Testis (tissue), 2 donors: ENCODE measurements at regions not wholly inside any gene's neighbourhood (a gene's known extent, or its start where the extent isn't known, plus 50 kb on each side); places are given as distances from the start of the nearest gene placed in this dataset.

Experiments
- DNase-seq: peaks from one replicate; pipeline ENCODE4 v3.0.0-alpha.2; 2019
- H3K27ac ChIP-seq, 2 donors: fragments of 200-600 bp; sonication (generic); one replicate each; pipeline ENCODE4 v1.5.1; 2019
- H3K27me3 ChIP-seq: fragments of 200-600 bp; sonication (generic); one replicate; pipeline ENCODE4 v1.5.1; 2019
- H3K36me3 ChIP-seq: fragments of 200-600 bp; sonication (generic); one replicate; pipeline ENCODE4 v1.5.1; 2017; ENCODE audit warnings: low read depth; ENCODE audit errors: missing control alignments
- H3K4me1 ChIP-seq: fragments of 200-600 bp; sonication (generic); one replicate; pipeline ENCODE4 v1.5.1; 2019
- H3K4me3 ChIP-seq, 2 donors: fragments of 200-600 bp; sonication (generic); one replicate each; pipeline ENCODE4 v1.5.1; 2017 to 2019
- H3K9me3 ChIP-seq: fragments of 200-600 bp; sonication (generic); one replicate; pipeline ENCODE4 v1.5.1; 2017
- CTCF ChIP-seq, 3 experiments: fragments of 450-650 bp in 2 of 3; fragments of 200-600 bp in 1 of 3; sonication (generic) in 1 of 3; IDR thresholded peaks; one replicate each; pipeline ENCODE4 v1.5.1; 2016 to 2019; ENCODE audit warnings: antibody characterized with exemption in 3 of 3, mild to moderate bottlenecking in 2 of 3, moderate library complexity in 1 of 3
- POLR2A ChIP-seq: fragments of 450-650 bp; IDR thresholded peaks from one replicate; pipeline ENCODE4 v1.6.1; 2017; ENCODE audit warnings: antibody characterized with exemption, mild to moderate bottlenecking, moderate library complexity
- WGBS, 2 donors: methylation state at CpG; one replicate each; pipeline ENCODE4 v1.1.5; 2018; 5-methylcytosine and 5-hydroxymethylcytosine counted together
- intact Hi-C: fragments of 100-400 bp; cut with DNase I; formaldehyde crosslinking; loops from one replicate; pipeline ENCODE4 v1.15.1; 2023; ENCODE audit warnings: low total_unique reads

DNA sequence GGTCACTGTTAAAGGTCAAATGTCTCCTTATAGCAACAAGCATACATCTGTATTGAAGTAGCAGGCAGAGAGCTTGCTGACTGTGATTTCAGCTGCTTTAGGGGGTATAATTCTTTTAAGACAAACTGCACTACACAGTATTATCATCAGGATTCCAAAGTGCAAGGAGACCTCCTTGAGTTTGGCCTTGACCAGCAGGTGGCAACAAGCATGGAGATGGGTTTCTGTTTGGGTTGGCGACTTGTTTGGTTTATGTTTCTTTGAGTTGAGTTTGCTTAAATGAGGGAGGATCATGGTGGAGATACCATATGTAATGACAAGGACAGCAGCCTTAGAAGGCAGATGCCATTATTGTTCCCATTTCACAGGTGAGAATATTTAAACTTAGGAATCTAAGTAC is 681.0 kb upstream of the ID2 start:
- intact Hi-C loops, result no loop called here

DNA sequence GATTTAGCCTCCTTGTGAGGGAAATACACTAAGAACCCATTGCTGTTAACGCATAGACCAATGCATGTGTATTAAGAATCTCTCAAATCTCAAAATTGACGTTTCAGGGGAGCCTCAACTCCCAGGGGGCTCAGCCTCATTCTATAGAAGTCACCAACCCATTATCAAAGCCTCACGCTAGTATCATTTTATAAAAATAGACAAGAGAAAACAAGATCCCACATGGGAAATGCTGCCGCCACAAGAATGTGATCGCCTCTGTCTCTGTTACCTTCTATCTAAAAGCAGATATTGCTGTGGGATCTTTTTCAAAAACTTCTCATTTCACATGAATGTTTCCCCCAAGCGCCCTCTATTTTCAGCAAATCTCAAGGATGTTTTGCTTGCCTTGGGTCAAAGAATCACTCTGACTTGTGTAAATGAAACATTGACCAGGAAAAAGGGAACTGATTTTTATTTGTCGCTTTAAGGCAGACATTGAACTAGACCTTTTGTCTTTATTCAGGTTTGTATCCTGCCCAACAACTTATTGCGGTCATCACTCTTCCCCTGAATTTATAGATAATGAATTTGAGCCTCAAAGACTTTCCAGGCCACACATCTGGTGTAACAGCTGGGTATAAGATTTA is 679.0 kb upstream of the ID2 start:
- WGBS, 2 donors, result 58 to 66% methylated on average over 8 of the region's 8 CpGs

More for the DNA sequence above, 681.0 kb upstream of the ID2 start:
- H3K4me3 ChIP-seq, result no peak overlapping the region
- H3K27ac ChIP-seq, result no peak overlapping the region
- DNase-seq, result no peak
- H3K36me3 ChIP-seq, result no peaks in the 10 kb centered on the region
- no peaks in the 10 kb centered on the region for H3K9me3 ChIP-seq
- H3K4me1 ChIP-seq, result peaks cover 14% of the 10 kb centered on the region
- H3K27me3 ChIP-seq, result no peaks in the 10 kb centered on the region
- WGBS, 2 donors, result 94 to 100% methylated on average over 1 of the region's 1 CpG
- TF ChIP-seq CTCF (IDR thresholded peaks at IDR 0.05), result no peak
- no peak for TF ChIP-seq POLR2A

DNA sequence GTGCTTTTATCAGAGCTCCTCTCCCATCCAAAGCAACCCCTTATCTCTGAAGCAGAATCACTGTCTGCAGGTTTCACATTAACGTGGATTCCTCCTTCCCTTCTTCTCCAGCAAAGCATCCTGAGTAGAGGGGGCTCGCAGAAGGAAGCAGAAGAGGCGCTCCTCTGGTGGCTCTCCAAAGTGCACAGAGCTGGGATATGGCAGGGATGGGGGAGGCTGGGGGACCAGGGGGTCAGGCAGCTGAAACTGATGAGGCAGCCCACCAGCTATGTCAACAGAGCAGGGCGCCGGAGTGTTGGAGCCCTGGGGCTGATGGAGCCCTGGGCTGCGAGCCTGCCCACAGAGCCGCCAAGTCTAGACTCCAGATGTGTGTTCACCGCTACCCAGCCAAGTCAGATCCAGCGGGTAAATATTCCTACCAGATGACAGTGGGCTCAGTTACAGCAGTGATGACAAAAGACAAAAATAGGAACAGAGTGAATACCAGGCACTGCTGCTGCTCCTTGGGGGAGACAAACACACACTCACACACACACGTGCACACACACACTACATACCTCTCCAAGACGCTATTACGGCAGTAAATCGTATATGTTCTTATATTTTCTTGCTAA is 678.3 kb upstream of the ID2 start:
- Histone ChIP-seq H3K36me3 (no peaks in the 10 kb centered on the region), H3K4me1 (peaks cover 19% of the 10 kb centered on the region), H3K27me3 (no peaks in the 10 kb centered on the region), H3K9me3 (no peaks in the 10 kb centered on the region), H3K27ac (peak overlapping the region; percentile 6 to 79), H3K4me3 (no peak overlapping the region)
- intact Hi-C loops, result no loop called here
- DNase-seq, result peak; percentile 50
- 52% methylated on average over 9 to 13 of the region's 13 CpGs for WGBS, 2 donors
- TF ChIP-seq CTCF (IDR thresholded peaks at IDR 0.05) (no peak), POLR2A (no peak)

More for the DNA sequence above, 679.0 kb upstream of the ID2 start:
- Histone ChIP-seq H3K27ac (peak overlapping the region; percentile 6 to 79), H3K36me3 (no peaks in the 10 kb centered on the region), H3K9me3 (no peaks in the 10 kb centered on the region), H3K4me3 (no peak overlapping the region), H3K4me1 (peaks cover 19% of the 10 kb centered on the region), H3K27me3 (no peaks in the 10 kb centered on the region)
- TF ChIP-seq POLR2A (no peak), CTCF (IDR thresholded peaks at IDR 0.05) (no peak)
- no peak for DNase-seq
- intact Hi-C loops, result no loop called here

DNA sequence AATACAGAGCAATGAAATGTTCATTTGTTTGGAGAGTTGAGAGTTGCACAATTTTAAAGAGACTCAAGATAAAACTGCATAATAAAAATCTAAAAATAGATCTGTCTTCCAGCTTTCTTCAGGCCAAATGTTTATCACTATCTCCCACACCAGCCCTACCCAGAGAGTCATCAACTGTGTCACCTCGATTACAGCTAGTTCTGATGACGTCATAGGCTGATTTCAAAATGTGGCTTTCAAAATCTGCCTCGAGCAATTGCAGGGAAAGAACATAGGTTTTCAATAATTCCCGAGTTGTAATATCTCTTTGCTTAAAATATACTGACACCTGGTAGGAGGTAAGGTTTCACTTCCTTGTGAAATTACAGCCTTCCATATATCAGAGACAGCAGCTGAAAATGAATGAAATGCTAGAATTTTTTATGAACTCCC is 677.6 kb upstream of the ID2 start:
- H3K4me1 ChIP-seq, result peaks cover 19% of the 10 kb centered on the region
- DNase-seq, result peak; percentile 50
- no peak overlapping the region for H3K4me3 ChIP-seq
- intact Hi-C loops, result no loop called here
- H3K9me3 ChIP-seq, result no peaks in the 10 kb centered on the region
- TF ChIP-seq CTCF (IDR thresholded peaks at IDR 0.05), result no peak
- no peak for TF ChIP-seq POLR2A
- 21 to 38% methylated on average over 4 of the region's 4 CpGs for whole genome bisulfite sequencing, 2 donors
- no peaks in the 10 kb centered on the region for H3K36me3 ChIP-seq
- no peaks in the 10 kb centered on the region for H3K27me3 ChIP-seq
- H3K27ac ChIP-seq, result peak overlapping the region in 1 of 2 donors; percentile 79

- DNase-seq, result no peak
- Histone ChIP-seq H3K27me3 (no peaks in the 10 kb centered on the region), H3K36me3 (no peaks in the 10 kb centered on the region), H3K4me1 (peaks cover 19% of the 10 kb centered on the region), H3K9me3 (no peaks in the 10 kb centered on the region), H3K4me3 (no peak overlapping the region), H3K27ac (peak overlapping the region in 1 of 2 donors; percentile 15)
- TF ChIP-seq CTCF (IDR thresholded peaks at IDR 0.05), result no peak
- no peak for TF ChIP-seq POLR2A
- intact Hi-C loops, result no loop called here
Measured at GRCh38 chr2:8006181-8006580, 675.7 kb upstream of the ID2 start.
